ENCODE measurements at regions not wholly inside any gene's neighbourhood (a gene's known extent, or its start where the extent isn't known, plus 50 kb on each side); places are given as distances from the start of the nearest gene placed in this dataset.
A peak's percentile ranks its signal among the peaks of the same experiment; 100 is the strongest.

GRCh38 chr20:60728705-60729104 is 523.4 kb upstream of the CDH4 start:
- H3K27ac ChIP-seq (ENCODE audit: low read depth in 1 of 2, low read length in 1 of 2): no peak overlapping the region
- no peak for DNase-seq (ENCODE audit: low read depth in 6 of 9, low spot score in 9 of 9)
- WGBS: 69% methylated on average over 4 of the region's 4 CpGs
- no peaks in the 10 kb centered on the region for H3K36me3 ChIP-seq (ENCODE audit: control insufficient read depth in 2 of 2, insufficient read depth in 2 of 2, low read length in 1 of 2)
- H3K4me3 ChIP-seq (ENCODE audit: low read length in 2 of 2): no peak overlapping the region
- no peaks in the 10 kb centered on the region for H3K27me3 ChIP-seq (ENCODE audit: control insufficient read depth in 2 of 2, insufficient read depth in 1 of 2, low read length in 1 of 2)
- no peaks in the 10 kb centered on the region for H3K4me1 ChIP-seq (ENCODE audit: control insufficient read depth in 2 of 2, insufficient read depth in 2 of 2, low read length in 2 of 2)
- no peaks in the 10 kb centered on the region for H3K9me3 ChIP-seq (ENCODE audit: control insufficient read depth in 2 of 2, insufficient read depth in 1 of 2, low read length in 1 of 2)

GRCh38 chr20:60729135-60729900 is 522.7 kb upstream of the CDH4 start:
- no peak for DNase-seq (ENCODE audit: low read depth in 6 of 9, low spot score in 9 of 9)

GRCh38 chr20:60732322-60732721 is 519.7 kb upstream of the CDH4 start:
- Histone ChIP-seq H3K9me3 (ENCODE audit: control insufficient read depth in 2 of 2, insufficient read depth in 1 of 2, low read length in 1 of 2) (no peaks in the 10 kb centered on the region), H3K4me1 (ENCODE audit: control insufficient read depth in 2 of 2, insufficient read depth in 2 of 2, low read length in 2 of 2) (no peaks in the 10 kb centered on the region), H3K27ac (ENCODE audit: low read depth in 1 of 2, low read length in 1 of 2) (no peak overlapping the region), H3K27me3 (ENCODE audit: control insufficient read depth in 2 of 2, insufficient read depth in 1 of 2, low read length in 1 of 2) (no peaks in the 10 kb centered on the region), H3K36me3 (ENCODE audit: control insufficient read depth in 2 of 2, insufficient read depth in 2 of 2, low read length in 1 of 2) (no peaks in the 10 kb centered on the region), H3K4me3 (ENCODE audit: low read length in 2 of 2) (no peak overlapping the region)
- WGBS: 81% methylated on average over 3 of the region's 3 CpGs
- no peak for DNase-seq (ENCODE audit: low read depth in 6 of 9, low spot score in 9 of 9)

More at GRCh38 chr20:60729135-60729900, 522.7 kb upstream of the CDH4 start:
- Histone ChIP-seq H3K27me3 (ENCODE audit: control insufficient read depth in 2 of 2, insufficient read depth in 1 of 2, low read length in 1 of 2) (no peaks in the 10 kb centered on the region), H3K9me3 (ENCODE audit: control insufficient read depth in 2 of 2, insufficient read depth in 1 of 2, low read length in 1 of 2) (no peaks in the 10 kb centered on the region), H3K27ac (ENCODE audit: low read depth in 1 of 2, low read length in 1 of 2) (no peak overlapping the region), H3K36me3 (ENCODE audit: control insufficient read depth in 2 of 2, insufficient read depth in 2 of 2, low read length in 1 of 2) (no peaks in the 10 kb centered on the region), H3K4me1 (ENCODE audit: control insufficient read depth in 2 of 2, insufficient read depth in 2 of 2, low read length in 2 of 2) (no peaks in the 10 kb centered on the region), H3K4me3 (ENCODE audit: low read length in 2 of 2) (no peak overlapping the region)
- 67% methylated on average over 7 of the region's 7 CpGs for WGBS

- 91% methylated on average over 6 of the region's 6 CpGs for WGBS
- no peak overlapping the region for H3K27ac ChIP-seq (ENCODE audit: low read depth in 1 of 2, low read length in 1 of 2)
- H3K4me1 ChIP-seq (ENCODE audit: control insufficient read depth in 2 of 2, insufficient read depth in 2 of 2, low read length in 2 of 2): no peaks in the 10 kb centered on the region
- H3K4me3 ChIP-seq (ENCODE audit: low read length in 2 of 2): no peak overlapping the region
- H3K9me3 ChIP-seq (ENCODE audit: control insufficient read depth in 2 of 2, insufficient read depth in 1 of 2, low read length in 1 of 2): no peaks in the 10 kb centered on the region
- H3K36me3 ChIP-seq (ENCODE audit: control insufficient read depth in 2 of 2, insufficient read depth in 2 of 2, low read length in 1 of 2): no peaks in the 10 kb centered on the region
- no peak for DNase-seq (ENCODE audit: low read depth in 6 of 9, low spot score in 9 of 9)
- no peaks in the 10 kb centered on the region for H3K27me3 ChIP-seq (ENCODE audit: control insufficient read depth in 2 of 2, insufficient read depth in 1 of 2, low read length in 1 of 2)
These were observed 504.0 kb upstream of the CDH4 start for GRCh38 chr20:60748086-60748485.

- Histone ChIP-seq H3K27me3 (ENCODE audit: control insufficient read depth in 2 of 2, insufficient read depth in 1 of 2, low read length in 1 of 2) (no peaks in the 10 kb centered on the region), H3K36me3 (ENCODE audit: control insufficient read depth in 2 of 2, insufficient read depth in 2 of 2, low read length in 1 of 2) (no peaks in the 10 kb centered on the region), H3K4me3 (ENCODE audit: low read length in 2 of 2) (no peak overlapping the region), H3K27ac (ENCODE audit: low read depth in 1 of 2, low read length in 1 of 2) (no peak overlapping the region), H3K9me3 (ENCODE audit: control insufficient read depth in 2 of 2, insufficient read depth in 1 of 2, low read length in 1 of 2) (peaks cover 0 to 1% of the 10 kb centered on the region in 2 donors), H3K4me1 (ENCODE audit: control insufficient read depth in 2 of 2, insufficient read depth in 2 of 2, low read length in 2 of 2) (no peaks in the 10 kb centered on the region)
- DNase-seq (ENCODE audit: low read depth in 6 of 9, low spot score in 9 of 9): no peak
- 93% methylated on average over 11 of the region's 11 CpGs for WGBS
These were observed 502.1 kb upstream of the CDH4 start for GRCh38 chr20:60749804-60750602.

- 92% methylated on average over 10 of the region's 10 CpGs for WGBS
- Histone ChIP-seq H3K9me3 (ENCODE audit: control insufficient read depth in 2 of 2, insufficient read depth in 1 of 2, low read length in 1 of 2) (peaks cover 0 to 1% of the 10 kb centered on the region in 2 donors), H3K36me3 (ENCODE audit: control insufficient read depth in 2 of 2, insufficient read depth in 2 of 2, low read length in 1 of 2) (no peaks in the 10 kb centered on the region), H3K27me3 (ENCODE audit: control insufficient read depth in 2 of 2, insufficient read depth in 1 of 2, low read length in 1 of 2) (no peaks in the 10 kb centered on the region), H3K4me3 (ENCODE audit: low read length in 2 of 2) (no peak overlapping the region), H3K4me1 (ENCODE audit: control insufficient read depth in 2 of 2, insufficient read depth in 2 of 2, low read length in 2 of 2) (no peaks in the 10 kb centered on the region), H3K27ac (ENCODE audit: low read depth in 1 of 2, low read length in 1 of 2) (no peak overlapping the region)
- no peak for DNase-seq (ENCODE audit: low read depth in 6 of 9, low spot score in 9 of 9)
These were observed 501.2 kb upstream of the CDH4 start for GRCh38 chr20:60750909-60751308.

- WGBS: 90% methylated on average over 7 of the region's 7 CpGs
- Histone ChIP-seq H3K4me3 (ENCODE audit: low read length in 2 of 2) (no peak overlapping the region), H3K4me1 (ENCODE audit: control insufficient read depth in 2 of 2, insufficient read depth in 2 of 2, low read length in 2 of 2) (no peaks in the 10 kb centered on the region), H3K27ac (ENCODE audit: low read depth in 1 of 2, low read length in 1 of 2) (no peak overlapping the region), H3K27me3 (ENCODE audit: control insufficient read depth in 2 of 2, insufficient read depth in 1 of 2, low read length in 1 of 2) (no peaks in the 10 kb centered on the region), H3K9me3 (ENCODE audit: control insufficient read depth in 2 of 2, insufficient read depth in 1 of 2, low read length in 1 of 2) (peaks cover 0 to 1% of the 10 kb centered on the region in 2 donors), H3K36me3 (ENCODE audit: control insufficient read depth in 2 of 2, insufficient read depth in 2 of 2, low read length in 1 of 2) (no peaks in the 10 kb centered on the region)
- DNase-seq (ENCODE audit: low read depth in 6 of 9, low spot score in 9 of 9): no peak
These were observed 500.2 kb upstream of the CDH4 start for GRCh38 chr20:60751826-60752225.

- WGBS: 82% methylated on average over 17 of the region's 17 CpGs
- Histone ChIP-seq H3K4me3 (ENCODE audit: low read length in 2 of 2) (no peak overlapping the region), H3K27ac (ENCODE audit: low read depth in 1 of 2, low read length in 1 of 2) (no peak overlapping the region), H3K4me1 (ENCODE audit: control insufficient read depth in 2 of 2, insufficient read depth in 2 of 2, low read length in 2 of 2) (no peaks in the 10 kb centered on the region), H3K27me3 (ENCODE audit: control insufficient read depth in 2 of 2, insufficient read depth in 1 of 2, low read length in 1 of 2) (no peaks in the 10 kb centered on the region), H3K36me3 (ENCODE audit: control insufficient read depth in 2 of 2, insufficient read depth in 2 of 2, low read length in 1 of 2) (no peaks in the 10 kb centered on the region), H3K9me3 (ENCODE audit: control insufficient read depth in 2 of 2, insufficient read depth in 1 of 2, low read length in 1 of 2) (peaks cover 0 to 1% of the 10 kb centered on the region in 2 donors)
- peak in 1 of 9 donors; percentile 1 for DNase-seq (ENCODE audit: low read depth in 6 of 9, low spot score in 9 of 9)
These were observed 499.2 kb upstream of the CDH4 start for GRCh38 chr20:60752741-60753420.

GRCh38 chr20:60754856-60755255 is 497.2 kb upstream of the CDH4 start:
- H3K36me3 ChIP-seq (ENCODE audit: control insufficient read depth in 2 of 2, insufficient read depth in 2 of 2, low read length in 1 of 2): no peaks in the 10 kb centered on the region
- no peak overlapping the region for H3K27ac ChIP-seq (ENCODE audit: low read depth in 1 of 2, low read length in 1 of 2)
- 90% methylated on average over 4 of the region's 4 CpGs for WGBS
- H3K27me3 ChIP-seq (ENCODE audit: control insufficient read depth in 2 of 2, insufficient read depth in 1 of 2, low read length in 1 of 2): no peaks in the 10 kb centered on the region
- H3K4me3 ChIP-seq (ENCODE audit: low read length in 2 of 2): no peak overlapping the region
- no peaks in the 10 kb centered on the region for H3K4me1 ChIP-seq (ENCODE audit: control insufficient read depth in 2 of 2, insufficient read depth in 2 of 2, low read length in 2 of 2)
- peaks cover 0 to 1% of the 10 kb centered on the region in 2 donors for H3K9me3 ChIP-seq (ENCODE audit: control insufficient read depth in 2 of 2, insufficient read depth in 1 of 2, low read length in 1 of 2)
- DNase-seq (ENCODE audit: low read depth in 6 of 9, low spot score in 9 of 9): no peak

All from thymus (tissue), 11 donors.